Fibroblast of lung (primary cell): ENCODE measurements at regions not wholly inside any gene's neighbourhood (a gene's known extent, or its start where the extent isn't known, plus 50 kb on each side); places are given as distances from the start of the nearest gene placed in this dataset.

Source experiments
- DNase-seq, 2 donors: peaks; one replicate each; pipeline versions ENCODE4 v3.0.0 to v3.0.0-alpha.2; 2010; ENCODE audit warnings: low read depth in 2 of 2
- H2AFZ ChIP-seq: 2 replicates; pipeline ENCODE4 v1.5.1; 2012; ENCODE audit warnings: low read length, control low read depth, inconsistent platforms
- H3K27ac ChIP-seq: 2 replicates; pipeline ENCODE4 v1.5.1; 2011; ENCODE audit warnings: low read length, control low read depth; ENCODE audit not compliant: insufficient read depth
- H3K27me3 ChIP-seq: 2 replicates; pipeline ENCODE4 v1.5.1; 2011; ENCODE audit warnings: mild to moderate bottlenecking, low read length; ENCODE audit not compliant: control insufficient read depth, insufficient read depth
- H3K36me3 ChIP-seq: 2 replicates; pipeline ENCODE4 v1.5.1; 2011; ENCODE audit warnings: low read length; ENCODE audit not compliant: control insufficient read depth, insufficient read depth
- H3K4me1 ChIP-seq: 2 replicates; pipeline ENCODE4 v1.5.1; 2011; ENCODE audit warnings: low read length; ENCODE audit not compliant: control insufficient read depth, insufficient read depth; ENCODE audit errors: extremely low read depth
- H3K4me2 ChIP-seq: 2 replicates; pipeline ENCODE4 v1.5.1; 2011; ENCODE audit warnings: low read length, control low read depth; ENCODE audit not compliant: insufficient read depth; ENCODE audit errors: extremely low read depth
- H3K4me3 ChIP-seq, 4 experiments: fragments of 200-600 bp in 1 of 4; sonication (generic) in 1 of 4; replicated peaks in 1 of 4; 2 replicates each; pipeline ENCODE4 v1.5.1; 2011 to 2016; ENCODE audit warnings: low read length in 4 of 4, low read depth in 3 of 4, mild to moderate bottlenecking in 3 of 4, control low read depth in 2 of 4, inconsistent platforms in 1 of 4, mixed read lengths in 1 of 4; ENCODE audit not compliant: insufficient read depth in 1 of 4; ENCODE audit errors: control extremely low read depth in 1 of 4
- H3K79me2 ChIP-seq: 2 replicates; pipeline ENCODE4 v1.5.1; 2012; ENCODE audit warnings: mild to moderate bottlenecking, low read length, inconsistent platforms; ENCODE audit not compliant: control insufficient read depth, insufficient read depth
- H3K9ac ChIP-seq: 2 replicates; pipeline ENCODE4 v1.5.1; 2011; ENCODE audit warnings: mild to moderate bottlenecking, low read length, control low read depth; ENCODE audit not compliant: insufficient read depth
- H3K9me3 ChIP-seq: 2 replicates; pipeline ENCODE4 v1.5.1; 2012; ENCODE audit warnings: low read depth, low read length; ENCODE audit not compliant: control insufficient read depth, insufficient read depth
- H4K20me1 ChIP-seq: 2 replicates; pipeline ENCODE4 v1.5.1; 2011; ENCODE audit warnings: low read length; ENCODE audit not compliant: control insufficient read depth, insufficient read depth; ENCODE audit errors: extremely low read depth
- EZH2 ChIP-seq: IDR thresholded peaks from 2 replicates; pipeline ENCODE4 v1.5.1; 2012; ENCODE audit warnings: low read length, control low read depth, mild to moderate bottlenecking; ENCODE audit errors: missing control alignments
- TF ChIP-seq, protein P1 (sequence below), 2 donors: IDR thresholded peaks in 1 of 2; conservative IDR thresholded peaks in 1 of 2; 1 replicate in 1 of 2; 2 replicates in 1 of 2; pipeline ENCODE4 v1.5.1; 2011 to 2012; ENCODE audit warnings: low read length in 2 of 2, control low read depth in 1 of 2, inconsistent platforms in 1 of 2, low read depth in 1 of 2, mild to moderate bottlenecking in 1 of 2

DNA sequence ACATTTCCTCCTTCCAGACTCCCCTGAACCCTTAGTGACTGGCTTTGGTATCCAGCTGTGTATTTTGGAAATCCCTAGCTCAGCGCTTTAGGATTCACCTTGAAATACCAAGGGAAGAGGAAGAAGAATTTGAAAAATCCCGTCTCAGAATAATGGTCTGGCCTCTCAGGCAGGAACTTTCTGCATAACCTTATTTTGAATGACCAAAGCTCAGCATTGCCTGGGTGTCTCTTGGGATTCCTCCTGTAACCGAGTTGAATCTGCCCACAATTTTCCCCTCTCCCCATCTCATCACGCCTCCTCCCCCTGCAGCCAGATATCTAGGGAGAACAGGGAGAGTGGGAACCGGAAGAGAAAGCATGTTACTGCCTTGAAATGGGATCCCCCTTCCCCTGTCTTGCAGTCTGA lies 116.2 kb downstream of the SMIM20 start:
- Histone ChIP-seq H3K27me3 (no peaks in the 10 kb centered on the region), H4K20me1 (no peaks in the 10 kb centered on the region), H3K9ac (no peak overlapping the region), H3K4me2 (no peak overlapping the region), H3K79me2 (no peaks in the 10 kb centered on the region), H3K4me1 (peaks cover 17% of the 10 kb centered on the region), H2AFZ (no peak overlapping the region), H3K27ac (no peak overlapping the region), H3K9me3 (no peaks in the 10 kb centered on the region), H3K36me3 (no peaks in the 10 kb centered on the region), H3K4me3 (no peak overlapping the region)
- no peak for TF ChIP-seq EZH2
- TF ChIP-seq, protein P1, sequence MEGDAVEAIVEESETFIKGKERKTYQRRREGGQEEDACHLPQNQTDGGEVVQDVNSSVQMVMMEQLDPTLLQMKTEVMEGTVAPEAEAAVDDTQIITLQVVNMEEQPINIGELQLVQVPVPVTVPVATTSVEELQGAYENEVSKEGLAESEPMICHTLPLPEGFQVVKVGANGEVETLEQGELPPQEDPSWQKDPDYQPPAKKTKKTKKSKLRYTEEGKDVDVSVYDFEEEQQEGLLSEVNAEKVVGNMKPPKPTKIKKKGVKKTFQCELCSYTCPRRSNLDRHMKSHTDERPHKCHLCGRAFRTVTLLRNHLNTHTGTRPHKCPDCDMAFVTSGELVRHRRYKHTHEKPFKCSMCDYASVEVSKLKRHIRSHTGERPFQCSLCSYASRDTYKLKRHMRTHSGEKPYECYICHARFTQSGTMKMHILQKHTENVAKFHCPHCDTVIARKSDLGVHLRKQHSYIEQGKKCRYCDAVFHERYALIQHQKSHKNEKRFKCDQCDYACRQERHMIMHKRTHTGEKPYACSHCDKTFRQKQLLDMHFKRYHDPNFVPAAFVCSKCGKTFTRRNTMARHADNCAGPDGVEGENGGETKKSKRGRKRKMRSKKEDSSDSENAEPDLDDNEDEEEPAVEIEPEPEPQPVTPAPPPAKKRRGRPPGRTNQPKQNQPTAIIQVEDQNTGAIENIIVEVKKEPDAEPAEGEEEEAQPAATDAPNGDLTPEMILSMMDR (conservative IDR thresholded peaks at IDR 0.05 in 1 of 2, IDR thresholded peaks at IDR 0.05 in 1 of 2; ENCODE audit: low read depth in 1 of 2, low read length in 2 of 2), result no peak
- no peak for DNase-seq

DNA sequence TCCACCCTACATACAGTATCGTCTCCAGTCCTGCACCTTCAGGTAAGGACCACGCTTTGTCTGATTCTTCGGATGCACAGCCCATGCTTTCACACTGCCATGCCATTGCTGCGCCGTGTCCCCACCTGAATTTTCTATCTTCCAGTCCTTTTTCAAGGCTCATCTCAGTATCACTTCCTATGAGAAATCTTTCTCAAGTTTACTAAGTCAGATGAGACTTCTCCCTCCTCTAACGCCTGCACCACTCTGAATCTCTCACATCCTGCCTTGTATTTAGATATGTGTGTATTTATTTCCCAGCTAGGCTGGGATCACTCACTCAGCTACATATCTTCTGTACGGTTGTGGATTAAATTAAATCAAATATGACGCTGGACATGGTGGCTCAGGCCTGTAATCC lies 116.8 kb downstream of the SMIM20 start:
- H3K27ac ChIP-seq, result no peak overlapping the region
- TF ChIP-seq, protein P1 (conservative IDR thresholded peaks at IDR 0.05 in 1 of 2, IDR thresholded peaks at IDR 0.05 in 1 of 2; ENCODE audit: low read depth in 1 of 2, low read length in 2 of 2), result no peak
- no peak for TF ChIP-seq EZH2
- no peak for DNase-seq
- no peak overlapping the region for H3K4me2 ChIP-seq
- no peaks in the 10 kb centered on the region for H4K20me1 ChIP-seq
- H3K9ac ChIP-seq, result no peak overlapping the region
- no peaks in the 10 kb centered on the region for H3K27me3 ChIP-seq
- H3K9me3 ChIP-seq, result no peaks in the 10 kb centered on the region
- H3K36me3 ChIP-seq, result no peaks in the 10 kb centered on the region
- H2AFZ ChIP-seq, result no peak overlapping the region
- no peaks in the 10 kb centered on the region for H3K79me2 ChIP-seq
- H3K4me1 ChIP-seq, result peaks cover 17% of the 10 kb centered on the region
- no peak overlapping the region for H3K4me3 ChIP-seq

DNA sequence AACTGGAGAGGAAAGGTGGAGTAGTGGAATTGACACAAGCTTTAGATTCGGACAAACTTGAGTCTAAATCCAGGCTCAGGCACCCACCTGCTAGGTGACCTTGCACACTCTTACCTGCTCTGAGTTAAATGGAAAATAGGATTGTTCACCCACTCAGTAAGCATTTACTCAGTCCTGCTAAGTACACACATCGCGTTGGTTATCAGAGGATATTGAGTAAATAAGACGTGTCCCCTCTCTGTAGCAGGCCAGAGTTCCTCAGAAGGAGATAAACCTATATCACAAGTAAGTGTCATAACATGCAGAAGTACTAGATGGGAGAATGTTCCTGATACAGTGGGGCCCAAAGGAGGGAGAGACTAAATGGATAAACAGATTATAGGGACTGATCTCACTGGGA lies 117.7 kb downstream of the SMIM20 start:
- no peak overlapping the region for H3K9ac ChIP-seq
- peaks cover 17% of the 10 kb centered on the region for H3K4me1 ChIP-seq
- H3K27ac ChIP-seq, result peak overlapping the region; percentile 81
- no peaks in the 10 kb centered on the region for H4K20me1 ChIP-seq
- H3K9me3 ChIP-seq, result no peaks in the 10 kb centered on the region
- TF ChIP-seq EZH2, result no peak
- TF ChIP-seq, protein P1 (conservative IDR thresholded peaks at IDR 0.05 in 1 of 2, IDR thresholded peaks at IDR 0.05 in 1 of 2; ENCODE audit: low read depth in 1 of 2, low read length in 2 of 2), result no peak
- no peak overlapping the region for H2AFZ ChIP-seq
- H3K36me3 ChIP-seq, result no peaks in the 10 kb centered on the region
- no peaks in the 10 kb centered on the region for H3K79me2 ChIP-seq
- H3K4me3 ChIP-seq, result no peak overlapping the region
- no peaks in the 10 kb centered on the region for H3K27me3 ChIP-seq
- no peak overlapping the region for H3K4me2 ChIP-seq
- DNase-seq, result no peak
